ENCODE measurements at regions not wholly inside any gene's neighbourhood (a gene's known extent, or its start where the extent isn't known, plus 50 kb on each side); places are given as distances from the start of the nearest gene placed in this dataset.
A peak's percentile ranks its signal among the peaks of the same experiment; 100 is the strongest.
"Not testable (repeated sequence)": the region's sequence is repeated elsewhere in the genome, so short reads cannot be mapped to it uniquely, and the experiment has no call there.

- not testable (repeated sequence) for H3K36me3 ChIP-seq (ENCODE audit: insufficient read depth, low read length); H4K20me1 ChIP-seq (ENCODE audit: insufficient read depth, low read length); H3K9ac ChIP-seq (ENCODE audit: low read length); H3K27me3 ChIP-seq (ENCODE audit: insufficient read depth, low read length); H3K27ac ChIP-seq (ENCODE audit: low read depth, low read length, poor library complexity, severe bottlenecking); H3F3A ChIP-seq (ENCODE audit: insufficient read depth, low read length); H3K4me3 ChIP-seq (ENCODE audit: low read depth, low read length, poor library complexity, severe bottlenecking); H3K9me3 ChIP-seq (ENCODE audit: low read length); H3K4me1 ChIP-seq (ENCODE audit: insufficient read depth, low read length, severe bottlenecking); H2AFZ ChIP-seq (ENCODE audit: low read length); H3K9me2 ChIP-seq (ENCODE audit: low read depth, low read length); H3K4me2 ChIP-seq (ENCODE audit: low read length); H3K79me2 ChIP-seq (ENCODE audit: insufficient read depth, low read length)
Measured at GRCh38 chr5:102154791-102155605, 141.1 kb downstream of the SLCO4C1 start.

- H3K4me1 ChIP-seq (ENCODE audit: insufficient read depth, low read length, severe bottlenecking) = no peaks in the 10 kb centered on the region
- H3K4me3 ChIP-seq (ENCODE audit: low read depth, low read length, poor library complexity, severe bottlenecking) = no peak overlapping the region
Measured at GRCh38 chr5:102154291-102154690, 141.8 kb downstream of the SLCO4C1 start.

GRCh38 chr5:102153003-102153759 is 142.9 kb downstream of the SLCO4C1 start:
- H3K36me3 ChIP-seq (ENCODE audit: insufficient read depth, low read length) = no peaks in the 10 kb centered on the region
- H3K9me3 ChIP-seq (ENCODE audit: low read length) = no peaks in the 10 kb centered on the region
- H2AFZ ChIP-seq (ENCODE audit: low read length) = no peak overlapping the region
- H4K20me1 ChIP-seq (ENCODE audit: insufficient read depth, low read length) = no peaks in the 10 kb centered on the region
- H3K4me1 ChIP-seq (ENCODE audit: insufficient read depth, low read length, severe bottlenecking) = no peaks in the 10 kb centered on the region
- H3K9me2 ChIP-seq (ENCODE audit: low read depth, low read length) = no peaks in the 10 kb centered on the region
- H3F3A ChIP-seq (ENCODE audit: insufficient read depth, low read length) = no peaks in the 10 kb centered on the region
- no peaks in the 10 kb centered on the region for H3K79me2 ChIP-seq (ENCODE audit: insufficient read depth, low read length)
- H3K9ac ChIP-seq (ENCODE audit: low read length) = no peak overlapping the region
- no peak overlapping the region for H3K4me2 ChIP-seq (ENCODE audit: low read length)
- no peak for TF ChIP-seq EZH2 (IDR thresholded peaks at IDR 0.05; ENCODE audit: borderline replicate concordance, low read length)
- TF ChIP-seq CTCF (IDR thresholded peaks at IDR 0.05; ENCODE audit: low read length) = peak; percentile 64; the same call in 1 of the 2 replicates
- H3K27me3 ChIP-seq (ENCODE audit: insufficient read depth, low read length) = no peaks in the 10 kb centered on the region
- no peak overlapping the region for H3K27ac ChIP-seq (ENCODE audit: low read depth, low read length, poor library complexity, severe bottlenecking)
- H3K4me3 ChIP-seq (ENCODE audit: low read depth, low read length, poor library complexity, severe bottlenecking) = no peak overlapping the region

More at GRCh38 chr5:102154291-102154690, 141.8 kb downstream of the SLCO4C1 start:
- no peak for TF ChIP-seq CTCF (IDR thresholded peaks at IDR 0.05; ENCODE audit: low read length)
- no peak for TF ChIP-seq EZH2 (IDR thresholded peaks at IDR 0.05; ENCODE audit: borderline replicate concordance, low read length)
- Histone ChIP-seq H3K9ac (ENCODE audit: low read length) (no peak overlapping the region), H3K79me2 (ENCODE audit: insufficient read depth, low read length) (no peaks in the 10 kb centered on the region), H3K36me3 (ENCODE audit: insufficient read depth, low read length) (no peaks in the 10 kb centered on the region), H3K27me3 (ENCODE audit: insufficient read depth, low read length) (no peaks in the 10 kb centered on the region), H3K27ac (ENCODE audit: low read depth, low read length, poor library complexity, severe bottlenecking) (no peak overlapping the region), H4K20me1 (ENCODE audit: insufficient read depth, low read length) (no peaks in the 10 kb centered on the region), H3K9me2 (ENCODE audit: low read depth, low read length) (no peaks in the 10 kb centered on the region), H3K9me3 (ENCODE audit: low read length) (no peaks in the 10 kb centered on the region), H3K4me2 (ENCODE audit: low read length) (no peak overlapping the region), H2AFZ (ENCODE audit: low read length) (no peak overlapping the region), H3F3A (ENCODE audit: insufficient read depth, low read length) (no peaks in the 10 kb centered on the region)
